GM20000 (cell line): ENCODE measurements at regions not wholly inside any gene's neighbourhood (a gene's known extent, or its start where the extent isn't known, plus 50 kb on each side); places are given as distances from the start of the nearest gene placed in this dataset.

Experiments used
- DNase-seq: peaks from one replicate; pipeline ENCODE4 v3.0.0; 2012; ENCODE audit warnings: low spot score
- CTCF ChIP-seq: IDR thresholded peaks from 2 replicates; pipeline ENCODE4 v1.5.1; 2012; ENCODE audit warnings: mild to moderate bottlenecking, control low read depth; ENCODE audit errors: extremely low read depth, missing control alignments

- TF ChIP-seq CTCF: no peak
- DNase-seq: no peak
These were observed 623.3 kb downstream of the HINT1 start for GRCh38 chr5:130541617-130542221.

- no peak for DNase-seq
- TF ChIP-seq CTCF: no peak
These were observed 628.4 kb downstream of the HINT1 start for GRCh38 chr5:130536691-130537090.

GRCh38 chr5:130532786-130533185 is 628.5 kb downstream of the CHSY3 start:
- TF ChIP-seq CTCF: no peak
- DNase-seq: no peak

GRCh38 chr5:130529511-130530485 is 625.5 kb downstream of the CHSY3 start:
- no peak for DNase-seq
- no peak for TF ChIP-seq CTCF

- no peak for TF ChIP-seq CTCF
- no peak for DNase-seq
These were observed 624.8 kb downstream of the CHSY3 start for GRCh38 chr5:130529111-130529510.

- DNase-seq: no peak
- TF ChIP-seq CTCF: no peak
These were observed 624.2 kb downstream of the CHSY3 start for GRCh38 chr5:130528474-130528873.

GRCh38 chr5:130526708-130527107 is 622.4 kb downstream of the CHSY3 start:
- no peak for TF ChIP-seq CTCF
- no peak for DNase-seq
